Choroid plexus epithelial cell (primary cell): ENCODE measurements at regions not wholly inside any gene's neighbourhood (a gene's known extent, or its start where the extent isn't known, plus 50 kb on each side); places are given as distances from the start of the nearest gene placed in this dataset.
A peak's percentile ranks its signal among the peaks of the same experiment; 100 is the strongest.

Experiments
- DNase-seq: peaks from one replicate; pipeline ENCODE4 v3.0.0-alpha.2; 2010; ENCODE audit warnings: low read depth
- H3K4me3 ChIP-seq: 2 replicates; pipeline ENCODE4 v1.5.1; 2011; ENCODE audit warnings: low read depth, mild to moderate bottlenecking, control low read depth, low read length, moderate library complexity
- TF ChIP-seq, protein P1 (sequence below): conservative IDR thresholded peaks from 2 replicates; pipeline ENCODE4 v1.5.1; 2011; ENCODE audit warnings: low read depth, mild to moderate bottlenecking, control low read depth, inconsistent platforms, low read length, moderate library complexity

GRCh38 chr11:38456371-38456770, 1858.3 kb upstream of the RAG2 start:
- H3K4me3 ChIP-seq: no peak overlapping the region
- TF ChIP-seq, protein P1, sequence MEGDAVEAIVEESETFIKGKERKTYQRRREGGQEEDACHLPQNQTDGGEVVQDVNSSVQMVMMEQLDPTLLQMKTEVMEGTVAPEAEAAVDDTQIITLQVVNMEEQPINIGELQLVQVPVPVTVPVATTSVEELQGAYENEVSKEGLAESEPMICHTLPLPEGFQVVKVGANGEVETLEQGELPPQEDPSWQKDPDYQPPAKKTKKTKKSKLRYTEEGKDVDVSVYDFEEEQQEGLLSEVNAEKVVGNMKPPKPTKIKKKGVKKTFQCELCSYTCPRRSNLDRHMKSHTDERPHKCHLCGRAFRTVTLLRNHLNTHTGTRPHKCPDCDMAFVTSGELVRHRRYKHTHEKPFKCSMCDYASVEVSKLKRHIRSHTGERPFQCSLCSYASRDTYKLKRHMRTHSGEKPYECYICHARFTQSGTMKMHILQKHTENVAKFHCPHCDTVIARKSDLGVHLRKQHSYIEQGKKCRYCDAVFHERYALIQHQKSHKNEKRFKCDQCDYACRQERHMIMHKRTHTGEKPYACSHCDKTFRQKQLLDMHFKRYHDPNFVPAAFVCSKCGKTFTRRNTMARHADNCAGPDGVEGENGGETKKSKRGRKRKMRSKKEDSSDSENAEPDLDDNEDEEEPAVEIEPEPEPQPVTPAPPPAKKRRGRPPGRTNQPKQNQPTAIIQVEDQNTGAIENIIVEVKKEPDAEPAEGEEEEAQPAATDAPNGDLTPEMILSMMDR: no peak
- DNase-seq: no peak

- peak; percentile 5 for DNase-seq
- TF ChIP-seq, protein P1: no peak
- no peak overlapping the region for H3K4me3 ChIP-seq
Observed at GRCh38 chr11:38448284-38448683, 1850.2 kb upstream of the RAG2 start.

- DNase-seq: no peak
- TF ChIP-seq, protein P1: no peak
- H3K4me3 ChIP-seq: no peak overlapping the region
Observed at GRCh38 chr11:38446336-38446735, 1848.3 kb upstream of the RAG2 start.

GRCh38 chr11:38438091-38438490, 1840.1 kb upstream of the RAG2 start:
- H3K4me3 ChIP-seq: no peak overlapping the region
- DNase-seq: peak; percentile 34
- TF ChIP-seq, protein P1: no peak

- DNase-seq: no peak
- no peak overlapping the region for H3K4me3 ChIP-seq
- TF ChIP-seq, protein P1: no peak
Observed at GRCh38 chr11:38425578-38425977, 1827.5 kb upstream of the RAG2 start.

GRCh38 chr11:38423042-38423441, 1825.0 kb upstream of the RAG2 start:
- TF ChIP-seq, protein P1: no peak
- DNase-seq: no peak

DNA sequence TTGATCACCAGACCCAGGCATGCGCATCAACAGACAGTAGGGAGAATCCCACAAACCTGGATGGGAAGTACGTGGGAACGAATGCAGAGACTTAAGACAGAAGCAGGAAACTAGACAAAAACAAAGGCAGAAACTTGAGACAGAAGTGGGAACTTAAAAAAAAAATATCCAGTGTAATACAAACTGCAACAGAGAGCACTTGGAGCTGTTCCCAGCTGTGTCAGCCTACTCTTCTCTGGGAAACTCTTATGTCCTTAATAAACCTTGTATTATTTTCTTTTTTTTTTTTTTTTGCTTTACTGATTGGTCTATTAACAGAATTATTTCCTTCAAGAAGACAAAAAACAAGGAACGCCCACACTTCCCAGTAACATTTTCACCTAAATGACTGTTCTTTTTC, 1818.1 kb upstream of the RAG2 start:
- DNase-seq: peak; percentile 50
- TF ChIP-seq, protein P1: no peak
- no peak overlapping the region for H3K4me3 ChIP-seq

More at GRCh38 chr11:38423042-38423441, 1825.0 kb upstream of the RAG2 start:
- no peak overlapping the region for H3K4me3 ChIP-seq
